Transverse colon (tissue), 4 donors: ENCODE measurements at regions not wholly inside any gene's neighbourhood (a gene's known extent, or its start where the extent isn't known, plus 50 kb on each side); places are given as distances from the start of the nearest gene placed in this dataset.

Experiments
- CTCF ChIP-seq, 5 experiments: fragments of 200-600 bp in 3 of 5; fragments of 450-650 bp in 2 of 5; sonication (generic) in 3 of 5; IDR thresholded peaks; 1 replicate in 2 of 5; 2 replicates in 3 of 5; pipeline ENCODE4 v1.5.1; 2016 to 2017; ENCODE audit warnings: antibody characterized with exemption in 5 of 5, inconsistent platforms in 3 of 5, mild to moderate bottlenecking in 2 of 5, moderate library complexity in 1 of 5
- POLR2A ChIP-seq: fragments of 450-650 bp; IDR thresholded peaks from one replicate; pipeline ENCODE4 v1.6.1; 2016; ENCODE audit warnings: antibody characterized with exemption, mild to moderate bottlenecking, moderate library complexity
- POLR2AphosphoS5 ChIP-seq, 3 donors: sonication (generic); formaldehyde crosslinking; IDR thresholded peaks; one replicate each; pipeline ENCODE4 v1.6.1; 2016; ENCODE audit warnings: antibody characterized with exemption in 3 of 3

GRCh38 chr2:71736091-71736861, 282.9 kb downstream of the DYSF start:
- TF ChIP-seq CTCF (IDR thresholded peaks at IDR 0.05) (no peak), POLR2AphosphoS5 (IDR thresholded peaks at IDR 0.05) (no peak), POLR2A (no peak)
